Trophoblast cell (in vitro differentiated cells and primary cell): ENCODE measurements at regions not wholly inside any gene's neighbourhood (a gene's known extent, or its start where the extent isn't known, plus 50 kb on each side); places are given as distances from the start of the nearest gene placed in this dataset.
A peak's percentile ranks its signal among the peaks of the same experiment; 100 is the strongest.

Source experiments
- DNase-seq, 2 donors: peaks; one replicate each; pipeline ENCODE4 v3.0.0-alpha.2; 2016
- H2AFZ ChIP-seq: 2 replicates; pipeline ENCODE4 v1.6.1; 2013; ENCODE audit warnings: low read length, moderate library complexity, mild to moderate bottlenecking; ENCODE audit not compliant: insufficient read depth, poor library complexity
- H2AK5ac ChIP-seq: 2 replicates; pipeline ENCODE4 v1.6.1; 2013; ENCODE audit warnings: mild to moderate bottlenecking, low read length
- H2BK120ac ChIP-seq: 2 replicates; pipeline ENCODE4 v1.6.1; 2013; ENCODE audit warnings: low read length, mild to moderate bottlenecking, moderate library complexity; ENCODE audit not compliant: insufficient read depth, poor library complexity
- H2BK12ac ChIP-seq: 2 replicates; pipeline ENCODE4 v1.6.1; 2013; ENCODE audit warnings: mild to moderate bottlenecking, low read length, moderate library complexity
- H2BK5ac ChIP-seq: 2 replicates; pipeline ENCODE4 v1.6.1; 2013; ENCODE audit warnings: low read length, low read depth, moderate library complexity, mild to moderate bottlenecking; ENCODE audit not compliant: poor library complexity
- H3K14ac ChIP-seq: 2 replicates; pipeline ENCODE4 v1.6.1; 2013; ENCODE audit warnings: mild to moderate bottlenecking, low read length
- H3K18ac ChIP-seq: 2 replicates; pipeline ENCODE4 v1.6.1; 2013; ENCODE audit warnings: mild to moderate bottlenecking, low read length
- H3K23ac ChIP-seq: 2 replicates; pipeline ENCODE4 v1.6.1; 2013; ENCODE audit warnings: low read length
- H3K27ac ChIP-seq: 2 replicates; pipeline ENCODE4 v1.5.1; 2013; ENCODE audit warnings: low read depth, mild to moderate bottlenecking, inconsistent platforms, low read length, moderate library complexity
- H3K27me3 ChIP-seq: 2 replicates; pipeline ENCODE4 v1.6.1; 2013; ENCODE audit warnings: inconsistent platforms, mild to moderate bottlenecking, low read length, moderate library complexity; ENCODE audit not compliant: insufficient read depth
- H3K36me3 ChIP-seq, 2 experiments: 1 replicate in 1 of 2; 2 replicates in 1 of 2; pipeline ENCODE4 v1.6.1; 2013; ENCODE audit warnings: low read length in 2 of 2, mild to moderate bottlenecking in 2 of 2, moderate library complexity in 1 of 2; ENCODE audit not compliant: insufficient read depth in 2 of 2, control insufficient read depth in 1 of 2
- H3K4ac ChIP-seq: 2 replicates; pipeline ENCODE4 v1.6.1; 2013; ENCODE audit warnings: low read depth, mild to moderate bottlenecking, low read length, moderate library complexity
- H3K4me1 ChIP-seq, 2 experiments: 1 replicate in 1 of 2; 2 replicates in 1 of 2; pipeline ENCODE4 v1.6.1; 2013; ENCODE audit warnings: low read length in 2 of 2, mild to moderate bottlenecking in 2 of 2, moderate library complexity in 1 of 2; ENCODE audit not compliant: insufficient read depth in 2 of 2, control insufficient read depth in 1 of 2
- H3K4me2 ChIP-seq: 2 replicates; pipeline ENCODE4 v1.6.1; 2013; ENCODE audit warnings: inconsistent platforms, mild to moderate bottlenecking, low read length, moderate library complexity
- H3K4me3 ChIP-seq: 2 replicates; pipeline ENCODE4 v1.5.1; 2013; ENCODE audit warnings: mild to moderate bottlenecking, low read depth, low read length, inconsistent platforms
- H3K79me1 ChIP-seq: one replicate; pipeline ENCODE4 v1.6.1; 2013; ENCODE audit warnings: low read length
- H3K79me2 ChIP-seq: 2 replicates; pipeline ENCODE4 v1.6.1; 2013; ENCODE audit warnings: low read length, mild to moderate bottlenecking; ENCODE audit not compliant: control insufficient read depth, insufficient read depth, poor library complexity
- H3K9ac ChIP-seq: 2 replicates; pipeline ENCODE4 v1.6.1; 2013; ENCODE audit warnings: mild to moderate bottlenecking, low read length
- H3K9me3 ChIP-seq: 2 replicates; pipeline ENCODE4 v1.6.1; 2013; ENCODE audit warnings: low read depth, mild to moderate bottlenecking, control low read depth, inconsistent platforms, low read length; ENCODE audit not compliant: insufficient read depth
- H4K12ac ChIP-seq: 2 replicates; pipeline ENCODE4 v1.6.1; 2013; ENCODE audit warnings: low read depth, mild to moderate bottlenecking, low read length, moderate library complexity
- H4K8ac ChIP-seq: 2 replicates; pipeline ENCODE4 v1.6.1; 2013; ENCODE audit warnings: low read depth, mild to moderate bottlenecking, low read length, moderate library complexity
- H4K91ac ChIP-seq: one replicate; pipeline ENCODE4 v1.6.1; 2013; ENCODE audit warnings: low read depth, mild to moderate bottlenecking, low read length, moderate library complexity
- WGBS: extraction: QIAGEN DNeasy Blood & Tissue Kit; methylation state at CpG from one replicate; pipeline ENCODE4 v1.1.7; 2013; ENCODE audit warnings: missing lambda C conversion rate; ENCODE audit not compliant: insufficient read length, insufficient coverage; ENCODE audit errors: extremely low coverage; 5-methylcytosine and 5-hydroxymethylcytosine counted together

GRCh38 chr5:142515036-142515435, 170.9 kb downstream of the FGF1 start:
- H3K4me2 ChIP-seq: no peak overlapping the region
- H4K8ac ChIP-seq: no peak overlapping the region
- H3K4ac ChIP-seq: no peak overlapping the region
- no peak overlapping the region for H3K18ac ChIP-seq
- H3K79me1 ChIP-seq: peaks cover 3% of the 10 kb centered on the region
- H3K27me3 ChIP-seq: no peaks in the 10 kb centered on the region
- no peak overlapping the region for H2AFZ ChIP-seq
- H3K4me1 ChIP-seq: peaks cover 4 to 6% of the 10 kb centered on the region in 2 experiments
- H3K4me3 ChIP-seq: no peak overlapping the region
- H3K9me3 ChIP-seq: peaks cover 6% of the 10 kb centered on the region
- no peak overlapping the region for H4K91ac ChIP-seq
- no peak overlapping the region for H3K9ac ChIP-seq
- no peak overlapping the region for H3K14ac ChIP-seq
- H4K12ac ChIP-seq: no peak overlapping the region
- no peaks in the 10 kb centered on the region for H3K36me3 ChIP-seq
- DNase-seq: no peak
- H2BK120ac ChIP-seq: no peak overlapping the region
- H3K79me2 ChIP-seq: no peaks in the 10 kb centered on the region
- no peak overlapping the region for H2BK5ac ChIP-seq
- H2AK5ac ChIP-seq: no peak overlapping the region
- H2BK12ac ChIP-seq: no peak overlapping the region
- H3K27ac ChIP-seq: no peak overlapping the region
- WGBS: no CpG with 5 or more reads among the region's 2 CpGs
- no peak overlapping the region for H3K23ac ChIP-seq

DNA sequence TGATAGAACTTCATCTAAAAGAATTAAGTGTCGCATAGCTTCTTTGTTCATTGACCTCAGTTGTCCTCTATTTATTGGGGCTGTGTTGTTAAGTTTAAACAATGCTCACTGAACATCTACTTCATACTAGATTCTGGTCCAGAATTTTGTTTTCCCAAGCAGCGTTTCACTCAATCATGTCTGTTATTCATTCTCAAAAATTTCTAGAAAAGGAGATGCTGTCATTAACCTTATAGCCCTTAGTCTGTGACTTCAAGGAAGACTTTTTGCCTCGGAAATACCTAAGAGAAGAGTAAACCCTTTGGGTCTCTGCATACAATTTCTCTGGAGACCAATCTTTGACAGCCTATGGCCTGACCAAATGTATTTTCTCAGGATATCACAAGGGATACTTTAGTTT, 171.7 kb downstream of the FGF1 start:
- H3K9me3 ChIP-seq: peaks cover 6% of the 10 kb centered on the region
- H4K8ac ChIP-seq: no peak overlapping the region
- no peak overlapping the region for H4K91ac ChIP-seq
- no peaks in the 10 kb centered on the region for H3K27me3 ChIP-seq
- DNase-seq: no peak
- H3K79me1 ChIP-seq: peaks cover 3% of the 10 kb centered on the region
- no peak overlapping the region for H3K27ac ChIP-seq
- H2BK12ac ChIP-seq: no peak overlapping the region
- no peaks in the 10 kb centered on the region for H3K79me2 ChIP-seq
- no peak overlapping the region for H3K4me2 ChIP-seq
- peaks cover 4 to 6% of the 10 kb centered on the region in 2 experiments for H3K4me1 ChIP-seq
- no peak overlapping the region for H2AFZ ChIP-seq
- H2AK5ac ChIP-seq: no peak overlapping the region
- H2BK120ac ChIP-seq: no peak overlapping the region
- H3K4ac ChIP-seq: no peak overlapping the region
- no peaks in the 10 kb centered on the region for H3K36me3 ChIP-seq
- H3K14ac ChIP-seq: no peak overlapping the region
- H3K18ac ChIP-seq: no peak overlapping the region
- H3K4me3 ChIP-seq: no peak overlapping the region
- H3K9ac ChIP-seq: no peak overlapping the region
- no peak overlapping the region for H3K23ac ChIP-seq
- H4K12ac ChIP-seq: no peak overlapping the region
- WGBS: no CpG with 5 or more reads among the region's 3 CpGs
- H2BK5ac ChIP-seq: no peak overlapping the region

- H2AFZ ChIP-seq: no peak overlapping the region
- H3K27me3 ChIP-seq: no peaks in the 10 kb centered on the region
- H3K4me2 ChIP-seq: no peak overlapping the region
Measured at GRCh38 chr5:142512043-142513042, 173.5 kb downstream of the FGF1 start.

DNA sequence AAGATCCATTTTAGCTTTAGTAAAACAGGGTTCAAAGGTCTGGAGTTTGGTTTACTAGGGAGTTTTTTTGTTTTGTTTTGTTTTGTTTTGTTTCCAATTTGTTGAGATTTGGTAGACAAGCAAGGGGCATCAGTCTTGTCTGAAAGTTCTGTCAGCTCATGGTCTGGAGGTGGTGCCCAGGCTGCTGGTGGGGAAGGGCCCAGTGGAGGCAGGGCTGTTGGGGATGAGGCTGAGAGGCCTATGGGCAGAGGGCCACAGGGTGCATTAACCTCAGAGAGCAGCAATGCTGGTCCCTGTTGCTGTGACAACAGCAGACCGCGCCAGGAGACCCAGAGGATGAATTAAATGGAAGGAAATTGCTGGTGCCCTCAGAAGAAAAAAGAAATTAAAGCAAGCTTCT, 174.5 kb downstream of the FGF1 start:
- peaks cover 3% of the 10 kb centered on the region for H3K79me1 ChIP-seq
- no peak overlapping the region for H3K4ac ChIP-seq

More at GRCh38 chr5:142512043-142513042, 173.5 kb downstream of the FGF1 start:
- peaks cover 3% of the 10 kb centered on the region for H3K79me1 ChIP-seq
- peak overlapping the region; percentile 57 for H4K8ac ChIP-seq
- H2BK12ac ChIP-seq: peak overlapping the region; percentile 77
- no peak overlapping the region for H3K18ac ChIP-seq
- H3K14ac ChIP-seq: peak overlapping the region; percentile 79
- H3K27ac ChIP-seq: peak overlapping the region; percentile 48
- H3K4me3 ChIP-seq: no peak overlapping the region
- H3K23ac ChIP-seq: no peak overlapping the region
- H3K4me1 ChIP-seq: peaks cover 4 to 6% of the 10 kb centered on the region in 2 experiments
- peak overlapping the region; percentile 59 for H4K91ac ChIP-seq
- no peak overlapping the region for H2BK120ac ChIP-seq
- H4K12ac ChIP-seq: no peak overlapping the region
- H3K9me3 ChIP-seq: peaks cover 4% of the 10 kb centered on the region
- no peaks in the 10 kb centered on the region for H3K79me2 ChIP-seq
- H3K36me3 ChIP-seq: no peaks in the 10 kb centered on the region
- no peak overlapping the region for H3K4ac ChIP-seq
- H3K9ac ChIP-seq: no peak overlapping the region
- peak overlapping the region; percentile 51 for H2BK5ac ChIP-seq
- H2AK5ac ChIP-seq: no peak overlapping the region
- WGBS: no CpG with 5 or more reads among the region's 16 CpGs
- peak; percentile 87 to 92 for DNase-seq

More for the DNA sequence above, 174.5 kb downstream of the FGF1 start:
- peaks cover 4 to 6% of the 10 kb centered on the region in 2 experiments for H3K4me1 ChIP-seq
- H3K4me2 ChIP-seq: no peak overlapping the region
- H3K14ac ChIP-seq: no peak overlapping the region
- no peak overlapping the region for H2AFZ ChIP-seq
- no peak for DNase-seq
- no peak overlapping the region for H2BK5ac ChIP-seq
- no peak overlapping the region for H3K23ac ChIP-seq
- H2BK120ac ChIP-seq: no peak overlapping the region
- no peak overlapping the region for H3K4me3 ChIP-seq
- H3K27me3 ChIP-seq: no peaks in the 10 kb centered on the region
- no peak overlapping the region for H4K91ac ChIP-seq
- H4K8ac ChIP-seq: no peak overlapping the region
- no peaks in the 10 kb centered on the region for H3K79me2 ChIP-seq
- no peak overlapping the region for H3K27ac ChIP-seq
- no peaks in the 10 kb centered on the region for H3K36me3 ChIP-seq
- H2AK5ac ChIP-seq: no peak overlapping the region
- no peaks in the 10 kb centered on the region for H3K9me3 ChIP-seq
- H4K12ac ChIP-seq: no peak overlapping the region
- no peak overlapping the region for H3K18ac ChIP-seq
- H2BK12ac ChIP-seq: no peak overlapping the region
- no peak overlapping the region for H3K9ac ChIP-seq
- WGBS: no CpG with 5 or more reads among the region's 2 CpGs
